Neural progenitor cell (in vitro differentiated cells): ENCODE measurements at regions not wholly inside any gene's neighbourhood (a gene's known extent, or its start where the extent isn't known, plus 50 kb on each side); places are given as distances from the start of the nearest gene placed in this dataset.
"Not testable (repeated sequence)": the region's sequence is repeated elsewhere in the genome, so short reads cannot be mapped to it uniquely, and the experiment has no call there.

Source experiments
- DNase-seq: peaks from one replicate; pipeline ENCODE4 v3.0.0-alpha.2; 2016; ENCODE audit warnings: low spot score
- H2AFZ ChIP-seq: fragments of 200-600 bp; sonication (generic); replicated peaks from 2 replicates; pipeline ENCODE4 v1.6.1; 2016; ENCODE audit warnings: antibody characterized with exemption
- H3F3A ChIP-seq: fragments of 200-600 bp; sonication (generic); 2 replicates; pipeline ENCODE4 v1.6.1; 2016; ENCODE audit warnings: antibody characterized with exemption, low read depth
- H3K27ac ChIP-seq: fragments of 200-600 bp; sonication (generic); 2 replicates; pipeline ENCODE4 v1.5.1; 2016; ENCODE audit warnings: mild to moderate bottlenecking
- H3K27me3 ChIP-seq: fragments of 200-600 bp; sonication (generic); 2 replicates; pipeline ENCODE4 v1.6.1; 2016; ENCODE audit warnings: mild to moderate bottlenecking, moderate library complexity
- H3K36me3 ChIP-seq: fragments of 200-600 bp; sonication (generic); 2 replicates; pipeline ENCODE4 v1.5.1; 2016
- H3K4me1 ChIP-seq: fragments of 200-600 bp; sonication (generic); 2 replicates; pipeline ENCODE4 v1.6.1; 2016; ENCODE audit warnings: mixed run types
- H3K4me2 ChIP-seq: fragments of 200-600 bp; sonication (generic); 2 replicates; pipeline ENCODE4 v1.6.1; 2016
- H3K4me3 ChIP-seq: fragments of 200-600 bp; sonication (generic); 2 replicates; pipeline ENCODE4 v1.5.1; 2016
- H3K79me2 ChIP-seq: fragments of 200-600 bp; sonication (generic); 2 replicates; pipeline ENCODE4 v1.6.1; 2016; ENCODE audit warnings: low read depth
- H3K9ac ChIP-seq: fragments of 200-600 bp; sonication (generic); 2 replicates; pipeline ENCODE4 v1.6.1; 2016
- H3K9me3 ChIP-seq: fragments of 200-600 bp; sonication (generic); 2 replicates; pipeline ENCODE4 v1.5.1; 2016; ENCODE audit warnings: low read depth
- H4K20me1 ChIP-seq: fragments of 200-600 bp; sonication (generic); 2 replicates; pipeline ENCODE4 v1.6.1; 2016; ENCODE audit warnings: low read depth
- H3K27ac Mint-ChIP-seq: 3 replicates; pipeline ENCODE4 v1.8.0; 2021; ENCODE audit warnings: mixed read lengths
- H3K27me3 Mint-ChIP-seq: 2 replicates; pipeline ENCODE4 v1.8.0; 2022; ENCODE audit warnings: low read depth, mild to moderate bottlenecking, inconsistent platforms, moderate library complexity, mixed read lengths; ENCODE audit not compliant: insufficient read depth
- H3K36me3 Mint-ChIP-seq: 3 replicates; pipeline ENCODE4 v1.8.0; 2021; ENCODE audit warnings: mixed read lengths
- H3K4me1 Mint-ChIP-seq: 3 replicates; pipeline ENCODE4 v1.8.0; 2021; ENCODE audit warnings: mixed read lengths
- H3K4me3 Mint-ChIP-seq: 3 replicates; pipeline ENCODE4 v1.8.0; 2021; ENCODE audit warnings: mild to moderate bottlenecking, moderate library complexity, mixed read lengths
- H3K9me3 Mint-ChIP-seq: 3 replicates; pipeline ENCODE4 v1.8.0; 2020; ENCODE audit warnings: mixed read lengths
- CTCF ChIP-seq: fragments of 200-600 bp; sonication (generic); IDR thresholded peaks from 2 replicates; pipeline ENCODE4 v1.5.1; 2017; ENCODE audit warnings: antibody characterized with exemption, mild to moderate bottlenecking
- EZH2 ChIP-seq: fragments of 200-600 bp; sonication (generic); IDR thresholded peaks from 2 replicates; pipeline ENCODE4 v1.6.1; 2017; ENCODE audit warnings: antibody characterized with exemption, mild to moderate bottlenecking, moderate library complexity
- EZH2phosphoT487 ChIP-seq: fragments of 200-600 bp; sonication (generic); IDR thresholded peaks from 2 replicates; pipeline ENCODE4 v1.6.1; 2017; ENCODE audit warnings: antibody characterized with exemption

GRCh38 chr20:55528482-55528881 is 476.8 kb downstream of the CBLN4 start:
- TF ChIP-seq CTCF (no peak), EZH2phosphoT487 (no peak), EZH2 (no peak)
- Histone ChIP-seq H3K27ac (no peak overlapping the region), H3K79me2 (no peaks in the 10 kb centered on the region), H3K4me2 (no peak overlapping the region), H3K36me3 (no peaks in the 10 kb centered on the region), H2AFZ (no peak overlapping the region), H3K27me3 (no peaks in the 10 kb centered on the region), H3K4me1 (no peaks in the 10 kb centered on the region), H4K20me1 (no peaks in the 10 kb centered on the region), H3K4me3 (no peak overlapping the region), H3K9me3 (no peaks in the 10 kb centered on the region), H3F3A (peaks cover 7% of the 10 kb centered on the region), H3K9ac (no peak overlapping the region)
- no peak for DNase-seq
- Mint-ChIP-seq H3K4me3 (no peak overlapping the region), H3K27me3 (no peaks in the 10 kb centered on the region), H3K36me3 (no peaks in the 10 kb centered on the region), H3K9me3 (no peaks in the 10 kb centered on the region), H3K4me1 (peaks cover 15% of the 10 kb centered on the region), H3K27ac (no peak overlapping the region)

- no peak for DNase-seq
- Mint-ChIP-seq H3K9me3 (peaks cover 2% of the 10 kb centered on the region), H3K27me3 (no peaks in the 10 kb centered on the region), H3K36me3 (no peaks in the 10 kb centered on the region), H3K4me3 (no peak overlapping the region), H3K27ac (no peak overlapping the region), H3K4me1 (peaks cover 4% of the 10 kb centered on the region)
- Histone ChIP-seq H3K4me1 (no peaks in the 10 kb centered on the region), H3K9ac (no peak overlapping the region), H4K20me1 (no peaks in the 10 kb centered on the region), H3K4me2 (no peak overlapping the region), H3K4me3 (no peak overlapping the region), H3K36me3 (no peaks in the 10 kb centered on the region), H3F3A (no peaks in the 10 kb centered on the region), H3K9me3 (no peaks in the 10 kb centered on the region), H3K27me3 (no peaks in the 10 kb centered on the region), H2AFZ (no peak overlapping the region), H3K27ac (no peak overlapping the region), H3K79me2 (no peaks in the 10 kb centered on the region)
- TF ChIP-seq EZH2phosphoT487 = no peak
Measured at GRCh38 chr20:55522296-55522815, 483.0 kb downstream of the CBLN4 start.

- not testable (repeated sequence) for H3K9me3 ChIP-seq, H3K36me3 ChIP-seq, H4K20me1 ChIP-seq, H3K79me2 ChIP-seq, H3K27ac ChIP-seq, H3K4me3 ChIP-seq, DNase-seq, H3K36me3 Mint-ChIP-seq, H3K27me3 ChIP-seq, H3K4me1 Mint-ChIP-seq, H3K4me1 ChIP-seq, H3K27me3 Mint-ChIP-seq, H3K27ac Mint-ChIP-seq, H3K9ac ChIP-seq, H3K9me3 Mint-ChIP-seq, H3K4me2 ChIP-seq, H3F3A ChIP-seq, H3K4me3 Mint-ChIP-seq, H2AFZ ChIP-seq
Measured at GRCh38 chr20:55517584-55517983, 487.7 kb downstream of the CBLN4 start.

GRCh38 chr20:55515832-55516231 is 489.5 kb downstream of the CBLN4 start:
- Histone ChIP-seq H3K36me3 (no peaks in the 10 kb centered on the region), H3K79me2 (no peaks in the 10 kb centered on the region), H3K9me3 (no peaks in the 10 kb centered on the region), H3K4me1 (peaks cover 6% of the 10 kb centered on the region), H3K27me3 (no peaks in the 10 kb centered on the region), H3K4me3 (no peak overlapping the region), H2AFZ (no peak overlapping the region), H3F3A (no peaks in the 10 kb centered on the region), H3K9ac (no peak overlapping the region), H4K20me1 (no peaks in the 10 kb centered on the region), H3K27ac (no peak overlapping the region), H3K4me2 (peak overlapping the region; percentile 3)
- no peak overlapping the region for H3K4me3 Mint-ChIP-seq
- peaks cover 6% of the 10 kb centered on the region for H3K4me1 Mint-ChIP-seq
- peaks cover 2% of the 10 kb centered on the region for H3K9me3 Mint-ChIP-seq
- TF ChIP-seq EZH2 = no peak
- TF ChIP-seq EZH2phosphoT487 = no peak
- no peak for TF ChIP-seq CTCF
- no peak overlapping the region for H3K27ac Mint-ChIP-seq
- no peaks in the 10 kb centered on the region for H3K36me3 Mint-ChIP-seq
- no peaks in the 10 kb centered on the region for H3K27me3 Mint-ChIP-seq
- DNase-seq = no peak
